ENCODE measurements at regions not wholly inside any gene's neighbourhood (a gene's known extent, or its start where the extent isn't known, plus 50 kb on each side); places are given as distances from the start of the nearest gene placed in this dataset.

- TF ChIP-seq CEBPB (IDR thresholded peaks at IDR 0.05) (no peak), REST (IDR thresholded peaks at IDR 0.05; ENCODE audit: low read depth) (no peak), USF1 (IDR thresholded peaks at IDR 0.05) (no peak), FOXM1 (IDR thresholded peaks at IDR 0.05; ENCODE audit: borderline replicate concordance, low read depth) (no peak), MAX (IDR thresholded peaks at IDR 0.05) (no peak), YY1 (IDR thresholded peaks at IDR 0.05; ENCODE audit: low read depth) (no peak)
Observed at GRCh38 chr10:10396601-10397000, 621.1 kb upstream of the CELF2 start.
